ENCODE measurements at regions not wholly inside any gene's neighbourhood (a gene's known extent, or its start where the extent isn't known, plus 50 kb on each side); places are given as distances from the start of the nearest gene placed in this dataset.

GRCh38 chr6:4302524-4302923 lies 167.1 kb upstream of the ECI2 start:
- no peak for TF ChIP-seq CTCF (IDR thresholded peaks at IDR 0.05; ENCODE audit: insufficient read depth, low read depth, low read length)
- Histone ChIP-seq H3K36me3 (ENCODE audit: control insufficient read depth, insufficient read depth, low read length) (no peaks in the 10 kb centered on the region), H3K4me3 (ENCODE audit: low read depth, low read length) (no peak overlapping the region), H3K27me3 (ENCODE audit: control insufficient read depth, insufficient read depth, low read length) (no peaks in the 10 kb centered on the region)
- ChIA-PET POLR2A (no interaction called here), CTCF (interaction anchor here (1.0 kb wide), 2 partner anchors 12 to 14 kb away, joined by 3 to 5 read pairs; no protein-coding TSS in a partner anchor)
- no peak for DNase-seq (ENCODE audit: low read depth)

DNA sequence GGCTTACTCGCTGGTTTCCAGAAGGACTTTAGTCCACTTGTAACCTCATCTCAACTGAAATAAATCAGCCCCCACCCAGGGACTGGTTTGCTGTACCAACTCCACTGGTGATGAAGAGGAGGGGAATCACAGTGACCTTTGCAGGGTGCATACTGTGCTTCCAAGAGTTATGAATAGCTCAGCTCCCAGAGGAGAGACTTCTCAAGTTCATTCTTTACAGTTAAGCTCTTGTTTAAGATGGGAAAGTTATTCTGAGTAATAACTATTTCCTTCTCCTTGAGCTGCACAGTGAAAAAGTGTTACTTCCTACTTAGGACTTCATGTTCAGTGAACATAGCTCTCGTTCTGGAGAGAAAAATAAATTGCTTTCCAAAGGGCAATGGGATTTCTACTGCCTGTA lies 166.5 kb upstream of the ECI2 start:
- no peak for DNase-seq (ENCODE audit: low read depth)
- ChIA-PET POLR2A (no interaction called here), CTCF (interaction anchor here (1.0 kb wide), 1 partner anchor 14 kb away, joined by 5 read pairs; no protein-coding TSS in a partner anchor)
- Histone ChIP-seq H3K27me3 (ENCODE audit: control insufficient read depth, insufficient read depth, low read length) (no peaks in the 10 kb centered on the region), H3K4me3 (ENCODE audit: low read depth, low read length) (no peak overlapping the region), H3K36me3 (ENCODE audit: control insufficient read depth, insufficient read depth, low read length) (no peaks in the 10 kb centered on the region)
- no peak for TF ChIP-seq CTCF (IDR thresholded peaks at IDR 0.05; ENCODE audit: insufficient read depth, low read depth, low read length)

DNA sequence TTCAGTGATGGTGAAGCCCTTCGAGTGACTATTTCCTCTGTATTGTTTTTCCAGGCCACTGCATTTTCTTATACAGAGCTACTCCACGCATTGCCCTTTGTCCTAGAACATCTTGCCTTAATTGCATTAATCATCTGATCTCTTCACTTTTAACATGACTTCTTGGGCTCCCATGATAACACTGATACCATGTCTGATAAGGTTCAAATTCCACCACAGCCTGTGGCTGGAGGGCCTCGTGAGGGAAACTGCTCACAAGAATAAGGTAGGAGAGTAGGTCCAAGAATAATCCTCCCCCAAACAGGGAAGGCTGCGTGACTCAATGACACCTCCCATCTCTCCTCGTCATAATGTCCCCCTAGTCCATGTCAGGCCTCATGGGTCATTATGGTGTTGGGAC lies 165.5 kb upstream of the ECI2 start:
- Histone ChIP-seq H3K4me3 (ENCODE audit: low read depth, low read length) (no peak overlapping the region), H3K27me3 (ENCODE audit: control insufficient read depth, insufficient read depth, low read length) (no peaks in the 10 kb centered on the region), H3K36me3 (ENCODE audit: control insufficient read depth, insufficient read depth, low read length) (no peaks in the 10 kb centered on the region)
- ChIA-PET CTCF (interaction anchor here (1.4 kb wide), 1 partner anchor 10 kb away, joined by 3 read pairs; no protein-coding TSS in a partner anchor), POLR2A (no interaction called here)
- DNase-seq (ENCODE audit: low read depth), result no peak
- TF ChIP-seq CTCF (IDR thresholded peaks at IDR 0.05; ENCODE audit: insufficient read depth, low read depth, low read length), result no peak

GRCh38 chr6:4299476-4299875 lies 164.1 kb upstream of the ECI2 start:
- ChIA-PET CTCF (no interaction called here), POLR2A (no interaction called here)
- Histone ChIP-seq H3K4me3 (ENCODE audit: low read depth, low read length) (no peak overlapping the region), H3K27me3 (ENCODE audit: control insufficient read depth, insufficient read depth, low read length) (no peaks in the 10 kb centered on the region), H3K36me3 (ENCODE audit: control insufficient read depth, insufficient read depth, low read length) (no peaks in the 10 kb centered on the region)
- TF ChIP-seq CTCF (IDR thresholded peaks at IDR 0.05; ENCODE audit: insufficient read depth, low read depth, low read length), result no peak
- DNase-seq (ENCODE audit: low read depth), result no peak

DNA sequence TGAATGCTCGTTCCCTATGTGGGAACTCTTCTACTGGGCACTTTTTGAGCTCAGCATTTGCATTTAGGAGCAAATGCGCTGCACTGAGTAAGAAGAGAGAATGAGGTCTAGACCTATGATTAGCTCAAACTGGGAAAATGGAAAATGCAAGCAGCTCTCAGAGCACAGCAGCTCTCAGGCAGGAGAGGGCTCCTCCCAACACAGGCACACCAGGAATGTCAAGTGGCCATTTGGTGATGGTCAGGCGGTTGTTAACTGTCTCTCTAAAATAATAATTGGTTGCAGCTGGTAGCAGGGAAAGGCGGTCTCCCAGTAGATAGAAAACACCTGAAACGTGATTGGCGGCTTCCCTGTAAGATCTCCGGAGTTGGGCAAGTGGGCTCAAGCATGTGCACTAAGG lies 162.0 kb upstream of the ECI2 start:
- TF ChIP-seq CTCF (IDR thresholded peaks at IDR 0.05; ENCODE audit: insufficient read depth, low read depth, low read length), result no peak
- CTCF ChIA-PET, result interaction anchor here (0.6 kb wide), 1 partner anchor 16 kb away, joined by 4 read pairs; no protein-coding TSS in a partner anchor
- Histone ChIP-seq H3K36me3 (ENCODE audit: control insufficient read depth, insufficient read depth, low read length) (no peaks in the 10 kb centered on the region), H3K4me3 (ENCODE audit: low read depth, low read length) (no peak overlapping the region), H3K27me3 (ENCODE audit: control insufficient read depth, insufficient read depth, low read length) (no peaks in the 10 kb centered on the region)
- POLR2A ChIA-PET, result no interaction called here
- DNase-seq (ENCODE audit: low read depth), result no peak
